Lung microvascular endothelial cell (primary cell): ENCODE measurements at regions not wholly inside any gene's neighbourhood (a gene's known extent, or its start where the extent isn't known, plus 50 kb on each side); places are given as distances from the start of the nearest gene placed in this dataset.

Experiments
- DNase-seq, 2 donors: peaks; one replicate each; pipeline versions ENCODE4 v3.0.0 to v3.0.0-alpha.2; 2010; ENCODE audit warnings: low read depth in 2 of 2

DNA sequence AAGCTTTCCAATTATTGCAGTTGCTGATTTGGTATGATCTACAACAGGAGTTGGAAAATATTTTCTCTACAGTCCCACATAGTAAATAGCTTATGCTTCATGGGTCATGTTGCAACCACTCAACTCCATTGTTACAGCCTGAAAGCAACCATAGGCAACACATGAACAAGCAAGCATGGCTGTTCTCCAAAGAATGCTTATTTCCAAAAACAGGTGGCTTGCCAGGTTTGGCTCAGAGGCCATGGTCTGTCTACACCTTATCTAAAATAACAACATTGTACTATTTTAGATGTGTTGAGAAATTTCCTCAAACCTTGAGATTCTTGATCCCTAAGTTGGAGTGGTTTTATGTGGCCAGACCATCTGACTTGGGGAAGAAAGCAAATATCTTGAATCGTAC is 153.9 kb upstream of the MPPED2 start:
- no peak for DNase-seq

DNA sequence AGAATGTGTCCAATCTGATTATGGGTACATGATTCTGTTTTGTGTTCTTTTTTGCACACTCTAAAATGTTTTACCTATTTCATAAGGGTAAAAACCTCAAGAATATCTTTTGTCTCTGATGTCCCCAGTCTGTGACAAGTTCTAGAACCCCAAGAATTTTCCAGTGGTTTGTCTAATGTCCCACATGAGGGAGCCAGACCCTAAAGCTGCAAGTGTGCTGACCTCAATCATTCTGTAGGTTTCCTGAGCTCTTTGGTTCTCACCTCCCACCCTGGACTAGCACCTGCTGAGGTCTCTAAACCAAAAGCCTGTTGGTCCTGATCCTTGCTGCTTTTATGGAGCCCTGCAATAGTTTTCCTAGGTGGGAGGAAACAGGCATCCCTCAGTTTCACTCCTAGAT is 149.8 kb upstream of the MPPED2 start:
- peak in 1 of 2 donors; percentile 4 for DNase-seq

DNA sequence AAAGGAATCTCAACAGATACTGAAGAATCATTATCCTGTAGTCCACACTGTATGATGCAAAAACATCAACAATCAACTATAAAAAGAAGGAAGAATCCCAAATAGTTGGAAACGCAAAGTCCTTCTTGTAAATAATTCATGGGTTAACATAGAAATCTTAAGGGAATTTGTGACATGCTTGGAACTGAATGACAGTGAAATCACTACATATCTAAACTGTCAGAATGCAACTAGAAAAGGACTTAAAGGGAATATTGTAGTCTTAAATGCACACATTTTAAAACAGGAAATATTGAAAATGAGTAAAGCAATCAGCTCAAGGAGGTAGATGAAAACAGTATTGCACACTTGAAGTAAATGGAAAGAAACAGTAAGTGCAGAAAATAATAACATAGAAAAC is 147.6 kb upstream of the MPPED2 start:
- DNase-seq: no peak

DNA sequence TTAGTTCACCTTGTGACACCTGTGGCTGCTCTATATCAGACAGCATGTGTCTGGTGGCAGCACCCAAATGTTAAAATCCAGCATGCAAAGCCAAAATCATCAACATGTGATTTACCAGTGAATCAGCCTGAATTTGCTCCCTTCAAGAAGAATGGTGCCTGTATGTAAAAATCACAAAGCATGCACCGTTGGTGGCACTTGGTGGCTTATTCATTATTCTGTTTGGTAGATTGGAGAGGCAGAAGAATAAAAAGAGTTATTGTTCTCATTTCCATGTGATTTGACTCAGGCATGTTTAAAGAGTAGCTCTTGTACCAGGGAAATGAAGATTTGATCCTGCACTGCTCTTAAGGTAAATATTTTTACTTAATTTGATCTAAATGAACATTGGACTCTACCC is 143.9 kb upstream of the MPPED2 start:
- DNase-seq: no peak

DNA sequence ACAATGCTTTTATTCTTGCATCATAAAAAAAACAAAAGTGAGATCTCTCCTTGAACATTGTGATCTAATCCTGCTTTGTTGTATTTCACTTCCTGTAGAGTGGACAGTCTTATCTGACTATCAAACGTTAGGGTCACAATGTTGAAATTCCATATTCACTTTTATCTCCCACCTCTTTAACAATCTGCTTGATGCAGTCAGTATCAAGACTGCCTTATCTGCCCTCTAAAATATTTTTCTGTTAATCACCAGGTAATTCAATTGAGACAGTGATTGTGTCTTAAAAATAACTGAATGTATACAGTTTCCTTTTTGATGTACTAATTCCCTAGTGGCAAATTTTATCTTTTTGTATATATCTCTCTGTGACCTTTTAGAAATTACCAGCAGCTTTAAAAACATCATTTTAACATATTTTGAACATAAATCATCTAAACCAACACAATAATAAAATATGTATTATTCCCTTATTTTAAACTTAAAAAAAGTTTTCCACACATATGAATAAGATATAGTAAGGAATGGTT is 143.1 kb upstream of the MPPED2 start:
- DNase-seq: peak in 1 of 2 donors; percentile 6

DNA sequence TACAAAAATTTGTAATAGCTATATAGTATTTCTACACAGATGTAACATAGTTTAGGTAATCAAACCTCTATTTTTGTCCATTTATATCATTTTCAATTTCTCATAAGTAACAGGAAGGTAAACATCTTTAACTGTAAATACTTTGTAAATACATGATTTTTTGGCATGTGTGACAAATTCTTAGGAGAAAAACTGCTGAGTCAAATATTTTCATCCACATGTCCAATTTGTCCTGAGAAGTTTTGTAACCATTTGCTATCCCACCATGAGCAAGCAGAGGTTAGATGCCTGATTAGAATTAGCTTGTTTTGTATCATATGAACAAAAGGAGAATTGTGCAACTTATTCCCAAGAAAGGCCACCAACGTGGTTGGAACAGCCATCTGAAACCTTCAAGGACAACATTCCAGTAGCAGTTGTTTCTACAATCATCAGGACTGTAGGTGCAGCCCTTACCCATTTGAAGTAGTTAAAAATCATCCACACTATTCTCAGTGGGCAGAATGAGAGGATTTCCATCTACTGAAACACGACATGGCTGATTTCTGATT is 139.6 kb upstream of the MPPED2 start:
- DNase-seq: no peak

DNA sequence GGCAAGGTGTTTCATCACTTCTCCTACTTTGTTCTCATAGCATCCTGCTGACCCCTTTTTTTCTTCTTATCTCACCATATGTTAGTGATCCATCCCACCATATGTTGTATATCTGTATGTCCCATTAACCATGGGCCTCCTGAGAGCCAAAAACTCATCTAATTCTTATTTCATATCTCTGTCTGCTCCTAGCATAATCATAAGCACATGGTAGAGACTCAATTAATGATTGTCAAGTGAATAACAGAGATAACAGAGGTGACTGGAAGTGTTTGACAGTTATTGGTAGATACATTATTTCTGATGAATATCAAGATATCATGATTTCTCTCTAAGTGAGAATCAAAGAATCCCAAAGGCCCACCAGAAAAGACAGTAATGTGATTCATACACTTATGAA is 138.1 kb upstream of the MPPED2 start:
- DNase-seq: no peak

DNA sequence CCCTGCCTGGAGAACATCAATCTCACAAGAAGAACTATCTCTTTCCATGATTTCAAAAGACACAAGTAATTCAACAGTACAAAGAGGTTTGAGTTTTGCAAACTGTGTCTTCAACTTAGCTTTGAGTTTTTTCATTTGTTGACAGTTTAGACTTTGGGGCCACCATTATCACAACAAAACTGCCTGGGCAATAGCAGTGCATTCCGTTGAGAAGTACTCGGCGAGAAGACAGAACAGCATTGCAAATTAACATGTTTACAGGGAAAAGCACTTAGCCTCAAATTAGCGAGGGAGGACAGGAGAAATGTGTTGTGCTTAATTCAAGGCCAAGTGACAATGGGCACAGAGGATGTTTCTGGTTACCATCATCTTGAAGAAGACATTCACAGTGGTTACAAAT is 133.2 kb upstream of the MPPED2 start:
- DNase-seq: no peak

DNA sequence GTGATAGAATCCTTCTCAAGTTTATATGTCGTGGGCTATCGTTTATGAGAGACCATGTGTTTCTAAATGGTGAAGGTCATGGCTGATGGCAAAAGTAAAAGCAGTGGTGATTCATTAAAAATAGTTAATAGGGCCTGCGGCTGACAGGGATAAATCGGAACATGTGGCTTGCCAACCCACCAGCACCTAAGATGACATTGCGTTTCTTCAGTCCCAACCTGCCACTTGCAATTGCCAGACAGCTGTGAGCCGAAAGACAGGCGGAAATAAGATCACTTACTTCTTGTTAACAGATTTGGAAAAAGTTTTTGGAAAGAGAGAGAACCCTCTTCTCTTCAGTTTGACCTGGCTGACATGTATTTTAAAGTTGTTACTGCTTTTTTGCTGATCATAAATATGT is 131.5 kb upstream of the MPPED2 start:
- no peak for DNase-seq

DNA sequence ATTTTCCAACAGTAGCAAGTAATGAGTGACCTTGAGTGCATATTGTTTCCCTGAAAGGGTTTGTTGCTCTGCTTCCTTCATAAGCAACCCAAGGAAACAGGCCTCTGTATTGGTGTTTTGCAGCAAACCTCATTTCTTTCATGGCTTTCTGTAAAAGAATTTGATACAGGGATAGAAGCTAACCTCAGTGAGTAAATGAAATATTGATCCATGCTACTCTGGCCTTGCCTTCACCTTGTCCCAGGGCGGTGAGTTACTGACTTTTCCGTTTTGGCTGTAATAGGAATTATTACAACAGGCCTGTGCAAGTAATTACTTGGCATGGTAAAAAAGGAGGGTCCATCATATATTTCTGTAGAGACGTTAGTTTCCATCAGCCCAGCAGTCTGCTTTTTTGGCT is 130.9 kb upstream of the MPPED2 start:
- DNase-seq: no peak

DNA sequence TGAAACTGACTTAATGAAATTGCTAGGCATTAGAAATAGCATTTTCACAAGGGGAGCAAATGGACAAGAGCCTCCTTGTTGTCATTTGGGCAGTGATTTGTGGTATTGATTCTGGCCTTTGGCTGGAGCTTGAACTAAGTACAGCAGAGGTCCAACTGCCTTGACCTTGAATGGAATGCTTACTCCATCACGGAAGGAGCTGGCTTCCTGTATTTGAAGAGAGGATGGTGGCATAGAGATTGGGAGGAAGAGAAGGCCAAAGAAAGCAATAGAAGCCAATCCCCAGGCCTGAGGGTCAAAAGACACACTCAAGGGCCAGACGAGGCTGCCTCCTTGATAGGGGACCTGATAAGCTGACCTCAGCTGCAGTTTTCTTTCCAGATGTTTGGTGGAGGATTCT is 126.6 kb upstream of the MPPED2 start:
- DNase-seq: no peak

DNA sequence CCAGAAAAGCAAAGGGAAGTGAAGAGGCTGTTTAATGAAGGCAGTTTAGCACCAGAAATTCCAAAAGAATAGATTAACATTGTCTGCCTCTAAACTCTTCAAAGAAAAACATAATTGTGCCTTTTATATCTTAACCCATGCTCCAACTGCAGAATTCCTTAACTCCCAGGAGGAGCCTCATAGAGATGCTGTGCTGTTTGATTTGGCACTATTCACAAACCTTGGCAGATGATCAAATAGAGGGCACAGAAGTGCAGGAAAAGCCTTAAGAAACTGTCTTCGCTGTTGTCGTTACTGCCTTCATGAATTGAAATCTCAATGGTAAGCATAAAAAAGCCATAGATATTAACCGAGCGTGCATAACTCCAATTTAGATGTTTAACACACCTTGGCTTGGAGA is 124.1 kb upstream of the MPPED2 start:
- no peak for DNase-seq

DNA sequence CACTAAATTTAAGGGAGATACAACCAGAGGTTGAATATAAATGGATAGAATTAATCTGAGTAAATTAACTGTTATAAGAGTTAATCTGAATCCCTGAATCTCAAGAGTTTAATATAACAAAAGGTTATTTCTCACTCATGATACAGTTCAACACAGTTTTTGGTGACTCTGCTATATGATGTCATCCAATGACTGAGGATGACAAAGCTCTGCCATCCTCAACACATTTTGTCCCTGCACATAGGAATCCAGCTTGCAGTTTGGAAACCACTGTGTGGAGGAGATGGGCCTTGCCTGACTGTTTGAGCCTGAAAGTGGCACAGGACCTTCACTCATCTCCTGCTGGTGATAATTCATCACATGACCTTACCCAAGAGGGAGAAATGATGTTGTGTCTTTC is 121.0 kb upstream of the MPPED2 start:
- no peak for DNase-seq

DNA sequence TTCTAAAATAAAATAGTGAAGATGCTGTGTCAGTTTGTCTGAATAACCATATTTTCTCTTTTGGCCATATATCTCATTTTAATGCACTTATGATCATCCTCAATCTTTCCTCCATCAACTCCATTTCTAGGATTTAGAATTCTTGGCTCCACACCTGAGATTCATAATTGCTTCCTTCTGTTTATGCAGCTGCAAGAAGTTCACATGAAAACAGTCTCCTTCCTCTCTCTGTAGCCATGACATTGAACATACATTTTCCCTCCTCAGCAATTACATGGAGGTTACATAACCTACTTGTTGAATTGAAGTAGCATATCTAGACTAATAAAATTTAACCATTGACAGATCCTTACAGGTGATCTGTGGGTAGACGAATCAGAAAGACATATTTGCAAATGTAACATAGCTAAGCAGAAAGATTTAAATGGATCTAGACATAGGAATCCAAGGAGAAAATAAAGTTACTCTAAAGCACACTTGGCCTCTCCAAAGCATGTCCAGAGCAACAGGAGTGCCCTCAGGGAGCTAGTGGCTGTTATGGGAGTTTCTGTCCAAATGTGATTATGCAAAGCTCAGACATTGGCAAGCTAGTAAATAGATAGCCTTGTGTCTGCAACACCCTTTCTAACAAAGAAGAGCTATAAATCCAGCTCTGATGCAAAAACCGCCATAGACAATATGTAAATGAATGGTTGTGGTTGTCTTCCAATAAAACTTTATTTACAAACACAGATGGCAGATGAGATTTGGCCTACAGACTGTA is 119.9 kb upstream of the MPPED2 start:
- no peak for DNase-seq

DNA sequence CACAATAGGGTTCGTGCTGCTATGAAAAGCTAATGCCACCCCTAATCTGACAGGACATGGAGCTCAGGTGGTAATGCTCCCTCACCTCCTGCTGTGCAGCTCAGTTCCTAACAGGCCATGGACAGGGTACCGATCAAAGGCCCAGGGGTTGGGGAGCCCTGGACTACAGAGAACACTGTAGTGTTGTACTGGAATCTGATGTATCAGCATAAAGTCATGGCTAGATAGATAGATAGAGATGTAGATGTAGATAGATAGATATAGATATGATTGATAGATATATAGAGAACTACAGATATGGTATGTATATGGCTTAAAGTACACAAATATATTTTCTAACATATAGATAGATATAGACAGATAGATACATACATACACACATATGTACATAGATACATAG is 112.3 kb upstream of the MPPED2 start:
- DNase-seq: no peak

DNA sequence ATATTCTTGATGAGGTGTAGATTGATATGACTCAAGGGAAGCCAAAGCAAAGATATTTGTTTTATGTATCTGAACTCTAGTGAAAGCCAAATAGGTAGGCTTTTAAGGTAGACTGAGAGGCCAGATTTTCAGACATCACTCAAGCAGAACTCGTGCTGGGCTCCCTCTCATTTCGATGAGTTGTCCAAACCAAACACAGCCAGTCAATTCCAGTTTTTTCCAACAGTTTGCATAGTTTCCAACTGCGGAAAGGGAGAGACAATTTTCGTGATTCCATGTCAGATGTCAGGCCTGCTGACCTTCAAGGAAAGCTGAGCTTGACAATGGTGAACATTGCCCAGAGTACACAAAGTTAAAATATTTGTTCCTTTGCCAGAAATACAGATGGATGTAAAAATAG is 110.9 kb upstream of the MPPED2 start:
- DNase-seq: peak in 1 of 2 donors; percentile 8

DNA sequence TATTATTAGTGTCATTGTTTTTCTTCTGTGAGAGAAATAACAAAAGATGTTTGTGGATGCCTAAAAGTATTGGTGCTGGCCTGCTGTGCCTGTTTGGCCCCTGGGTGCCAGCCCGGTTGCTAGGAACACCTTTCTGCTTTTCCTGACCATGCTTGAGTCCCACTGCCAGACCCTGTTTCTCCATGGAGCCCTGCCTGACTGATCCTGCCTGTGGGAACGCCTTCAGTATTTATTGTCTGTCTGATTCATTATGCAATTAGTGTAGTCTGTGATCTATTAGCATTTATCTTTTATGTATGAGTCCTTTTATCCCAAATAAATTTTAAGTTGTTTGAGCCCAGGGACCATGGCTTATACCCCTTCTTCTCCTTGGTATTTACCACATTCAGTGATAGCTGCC is 98.6 kb upstream of the MPPED2 start:
- DNase-seq: no peak

DNA sequence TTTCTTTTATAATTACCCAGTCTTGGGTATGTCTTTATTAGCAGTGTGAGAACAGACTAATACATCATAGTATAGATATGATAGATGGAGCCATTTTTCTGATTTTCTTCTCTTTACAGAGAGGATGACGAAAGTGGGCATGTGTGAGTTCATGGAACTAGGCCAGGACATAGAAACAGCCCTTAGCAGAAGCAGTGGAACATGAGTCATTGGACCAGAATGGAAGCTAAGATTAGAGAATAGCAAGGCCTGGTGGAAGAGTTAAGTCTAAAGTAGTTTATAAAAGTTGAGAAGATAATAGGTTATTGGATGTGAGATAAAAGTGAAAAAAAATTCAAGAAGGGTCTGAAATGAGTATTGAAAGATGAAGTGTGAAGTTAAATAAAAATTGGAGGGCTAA is 97.0 kb upstream of the MPPED2 start:
- no peak for DNase-seq

DNA sequence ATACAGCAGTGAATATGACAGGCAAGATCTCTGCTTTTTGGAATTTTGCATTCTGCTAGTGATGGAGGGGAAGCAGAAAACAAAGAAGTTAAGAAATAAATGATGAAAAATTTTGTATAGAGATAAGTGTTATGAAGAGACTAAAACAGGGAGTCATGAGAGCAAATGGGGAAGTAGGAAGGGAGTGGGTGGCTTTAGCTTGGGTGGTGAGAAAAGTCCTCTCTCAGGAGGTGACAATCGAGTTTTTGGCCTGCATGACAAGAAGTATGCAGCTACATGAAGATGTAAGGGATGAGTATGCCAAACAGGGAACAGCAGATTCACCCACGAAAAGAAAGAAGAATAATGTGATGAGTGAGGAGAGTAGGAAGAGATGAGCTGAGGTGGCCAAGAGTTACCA is 80.7 kb upstream of the MPPED2 start:
- no peak for DNase-seq

DNA sequence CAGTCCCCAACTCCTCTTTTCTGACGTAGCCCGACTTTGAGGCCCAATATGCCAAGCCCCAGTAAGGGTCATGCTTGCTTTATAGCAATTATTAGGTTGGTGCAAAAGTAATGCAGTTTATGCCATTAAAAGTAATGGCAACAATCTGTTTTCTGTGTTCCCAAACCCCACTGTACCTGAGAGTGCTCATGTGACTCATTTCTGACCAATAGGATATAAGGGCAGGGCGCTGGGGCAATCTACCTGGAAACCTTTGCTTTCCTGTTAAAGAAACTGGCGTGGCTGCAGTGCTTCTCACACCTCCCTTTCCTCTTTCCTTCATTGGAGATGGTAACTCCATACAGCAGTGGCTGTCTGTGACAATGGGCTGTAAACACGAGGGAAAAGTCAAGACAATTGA is 78.9 kb upstream of the MPPED2 start:
- DNase-seq: no peak

DNA sequence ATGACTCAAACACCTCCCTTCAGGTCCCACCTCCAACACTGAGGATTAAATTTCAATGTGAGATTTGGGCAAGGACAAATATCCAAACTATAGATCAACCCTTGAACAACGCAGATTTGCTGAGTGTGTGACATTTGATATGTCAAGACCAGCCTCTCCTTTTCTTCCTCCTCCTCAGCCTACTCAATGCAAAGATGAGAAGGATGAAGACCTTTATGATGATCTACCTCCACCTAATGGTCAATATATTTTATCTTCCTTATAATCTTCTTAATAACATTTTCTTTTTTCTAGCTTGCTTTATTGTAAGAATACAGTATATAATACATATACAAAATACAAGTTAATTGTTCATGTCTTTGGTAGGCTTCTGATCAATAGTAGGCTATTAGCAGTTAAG is 67.5 kb upstream of the MPPED2 start:
- DNase-seq: no peak

DNA sequence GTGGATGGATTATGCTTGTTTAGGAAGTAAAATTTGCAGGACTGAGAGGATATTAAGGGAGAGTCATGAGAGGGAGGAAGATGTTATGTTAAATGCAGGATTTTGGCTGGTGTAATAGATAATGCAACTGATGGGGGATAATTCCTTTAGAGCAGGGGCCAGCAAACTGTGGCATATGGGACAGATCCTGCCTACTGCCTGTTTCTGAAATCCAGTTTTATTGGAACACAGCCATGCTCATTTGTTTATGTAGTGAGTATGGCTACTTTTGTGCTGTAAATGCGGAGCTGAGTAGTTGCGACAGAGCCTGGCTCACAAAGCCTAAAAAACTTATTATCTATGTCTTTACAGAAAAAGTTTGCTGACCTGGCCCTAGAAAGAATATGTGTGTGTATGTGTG is 66.6 kb upstream of the MPPED2 start:
- no peak for DNase-seq

DNA sequence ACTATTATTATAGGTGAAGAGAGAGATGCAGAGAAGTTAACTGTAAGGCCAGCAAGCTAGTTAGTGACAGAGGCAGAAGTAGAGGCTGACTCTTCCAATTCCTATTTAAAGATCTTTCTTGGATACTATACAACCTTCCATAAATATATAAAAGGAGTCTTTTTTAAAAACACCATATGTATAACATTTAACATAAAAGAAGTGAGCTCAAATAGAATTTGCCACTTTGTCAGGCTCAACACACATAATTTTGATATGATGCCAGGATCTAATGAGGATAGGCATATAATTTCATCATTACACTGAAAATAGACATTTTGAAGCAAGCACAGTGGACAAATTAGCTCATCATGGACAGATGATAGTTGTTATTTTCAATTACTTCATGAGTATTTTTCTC is 64.1 kb upstream of the MPPED2 start:
- DNase-seq: no peak
